HG03520 (cell line): ENCODE measurements at regions not wholly inside any gene's neighbourhood (a gene's known extent, or its start where the extent isn't known, plus 50 kb on each side); places are given as distances from the start of the nearest gene placed in this dataset.

Source experiments
- ATAC-seq: cut with Tn5 transposase; IDR thresholded peaks from one replicate; pipeline ENCODE4 v1.9.1; 2021; ENCODE audit warnings: mild to moderate bottlenecking, moderate library complexity; ENCODE audit not compliant: unreplicated experiment

GRCh38 chr2:217628061-217628460 lies 374.7 kb downstream of the TNS1 start:
- ATAC-seq, result no peak

GRCh38 chr2:217626926-217627325 lies 375.9 kb downstream of the TNS1 start:
- ATAC-seq, result no peak

GRCh38 chr2:217625557-217626169 lies 377.1 kb downstream of the TNS1 start:
- no peak for ATAC-seq

- no peak for ATAC-seq
Observed at GRCh38 chr2:217623281-217623912, 379.4 kb downstream of the TNS1 start.

- ATAC-seq, result no peak
Observed at GRCh38 chr2:217622205-217623060, 380.4 kb downstream of the TNS1 start.

- ATAC-seq, result no peak
Observed at GRCh38 chr2:217621391-217621801, 381.4 kb downstream of the TNS1 start.

- ATAC-seq, result no peak
Observed at GRCh38 chr2:217618744-217619143, 384.1 kb downstream of the TNS1 start.

GRCh38 chr2:217617616-217618022 lies 385.2 kb downstream of the TNS1 start:
- no peak for ATAC-seq

GRCh38 chr2:217616936-217617335 lies 385.9 kb downstream of the TNS1 start:
- ATAC-seq, result no peak

GRCh38 chr2:217615171-217615570 lies 387.6 kb downstream of the TNS1 start:
- no peak for ATAC-seq

GRCh38 chr2:217614498-217614897 lies 388.3 kb downstream of the TNS1 start:
- peak; percentile 47 for ATAC-seq

- no peak for ATAC-seq
Observed at GRCh38 chr2:217614096-217614495, 388.7 kb downstream of the TNS1 start.

- ATAC-seq, result no peak
Observed at GRCh38 chr2:217612920-217613319, 389.9 kb downstream of the TNS1 start.

- no peak for ATAC-seq
Observed at GRCh38 chr2:217612211-217612610, 390.6 kb downstream of the TNS1 start.

- no peak for ATAC-seq
Observed at GRCh38 chr2:217611626-217612127, 391.1 kb downstream of the TNS1 start.

GRCh38 chr2:217611056-217611455 lies 391.7 kb downstream of the TNS1 start:
- ATAC-seq, result no peak

- peak; percentile 60 for ATAC-seq
Observed at GRCh38 chr2:217610401-217610814, 392.4 kb downstream of the TNS1 start.

GRCh38 chr2:217609952-217610351 lies 392.8 kb downstream of the TNS1 start:
- ATAC-seq, result no peak

GRCh38 chr2:217606296-217606695 lies 396.5 kb downstream of the TNS1 start:
- ATAC-seq, result no peak

- ATAC-seq, result no peak
Observed at GRCh38 chr2:217604527-217605194, 398.1 kb downstream of the TNS1 start.

- ATAC-seq, result no peak
Observed at GRCh38 chr2:217601601-217602000, 401.2 kb downstream of the TNS1 start.
